ENCODE measurements at regions not wholly inside any gene's neighbourhood (a gene's known extent, or its start where the extent isn't known, plus 50 kb on each side); places are given as distances from the start of the nearest gene placed in this dataset.

DNA sequence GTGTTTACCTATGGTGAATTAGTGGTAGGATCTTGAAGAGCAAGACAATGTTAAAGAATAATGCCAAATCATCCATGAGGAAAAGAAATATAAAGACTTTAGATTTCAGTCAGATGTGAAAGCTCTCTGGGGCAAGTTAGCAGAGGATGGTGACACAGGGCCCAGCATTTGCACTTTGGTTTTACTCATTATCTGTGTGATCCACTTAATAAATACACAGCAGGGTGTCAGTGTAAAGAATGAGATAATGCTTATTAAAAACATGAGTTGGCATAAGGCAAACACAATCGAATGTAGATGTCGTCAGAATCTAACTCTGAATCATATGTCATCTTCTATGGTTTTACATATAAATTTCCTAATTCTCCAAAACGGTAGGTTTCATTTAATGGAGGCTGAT, 130.4 kb upstream of the PREP start:
- TF ChIP-seq, protein P1, sequence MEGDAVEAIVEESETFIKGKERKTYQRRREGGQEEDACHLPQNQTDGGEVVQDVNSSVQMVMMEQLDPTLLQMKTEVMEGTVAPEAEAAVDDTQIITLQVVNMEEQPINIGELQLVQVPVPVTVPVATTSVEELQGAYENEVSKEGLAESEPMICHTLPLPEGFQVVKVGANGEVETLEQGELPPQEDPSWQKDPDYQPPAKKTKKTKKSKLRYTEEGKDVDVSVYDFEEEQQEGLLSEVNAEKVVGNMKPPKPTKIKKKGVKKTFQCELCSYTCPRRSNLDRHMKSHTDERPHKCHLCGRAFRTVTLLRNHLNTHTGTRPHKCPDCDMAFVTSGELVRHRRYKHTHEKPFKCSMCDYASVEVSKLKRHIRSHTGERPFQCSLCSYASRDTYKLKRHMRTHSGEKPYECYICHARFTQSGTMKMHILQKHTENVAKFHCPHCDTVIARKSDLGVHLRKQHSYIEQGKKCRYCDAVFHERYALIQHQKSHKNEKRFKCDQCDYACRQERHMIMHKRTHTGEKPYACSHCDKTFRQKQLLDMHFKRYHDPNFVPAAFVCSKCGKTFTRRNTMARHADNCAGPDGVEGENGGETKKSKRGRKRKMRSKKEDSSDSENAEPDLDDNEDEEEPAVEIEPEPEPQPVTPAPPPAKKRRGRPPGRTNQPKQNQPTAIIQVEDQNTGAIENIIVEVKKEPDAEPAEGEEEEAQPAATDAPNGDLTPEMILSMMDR (IDR thresholded peaks at IDR 0.05) = no peak
- TF ChIP-seq POLR2A (IDR thresholded peaks at IDR 0.05) = no peak

Data from thyroid gland (tissue), 4 donors.